B cell (primary cell): ENCODE measurements at regions not wholly inside any gene's neighbourhood (a gene's known extent, or its start where the extent isn't known, plus 50 kb on each side); places are given as distances from the start of the nearest gene placed in this dataset.

Source experiments
- CTCF ChIP-seq: fragments of 200-600 bp; IDR thresholded peaks from one replicate; pipeline ENCODE4 v1.8.0; 2022; ENCODE audit warnings: antibody characterized with exemption, mild to moderate bottlenecking
- EZH2 ChIP-seq: IDR thresholded peaks from 2 replicates; pipeline ENCODE4 v1.6.1; 2012; ENCODE audit warnings: borderline replicate concordance, low read depth, mild to moderate bottlenecking, moderate library complexity, low read length; ENCODE audit not compliant: insufficient read depth, poor library complexity, severe bottlenecking

GRCh38 chr11:42779555-42779954, 532.2 kb upstream of the API5 start:
- no peak for TF ChIP-seq CTCF
- no peak for TF ChIP-seq EZH2
